SK-MEL-5 (cell line): ENCODE measurements at regions not wholly inside any gene's neighbourhood (a gene's known extent, or its start where the extent isn't known, plus 50 kb on each side); places are given as distances from the start of the nearest gene placed in this dataset.
A peak's percentile ranks its signal among the peaks of the same experiment; 100 is the strongest.

Experiments used
- DNase-seq: peaks from one replicate; pipeline ENCODE4 v3.0.0-alpha.2; 2016; ENCODE audit warnings: low read depth, low spot score
- in situ Hi-C: cut with HindIII; loops from 2 replicates; pipeline ENCODE4 v1.10.0; 2016; ENCODE audit warnings: low sequenced_read_pairs, high pct_unique_total_duplicates, low pct_unique_long_range_greater_than_20kb

- in situ Hi-C loops: no loop called here
- peak; percentile 34 for DNase-seq
Measured at GRCh38 chr11:36792996-36793914, 195.2 kb upstream of the RAG2 start.

- DNase-seq: no peak
- in situ Hi-C loops: no loop called here
Measured at GRCh38 chr11:36791957-36792356, 193.9 kb upstream of the RAG2 start.

- no peak for DNase-seq
- in situ Hi-C loops: no loop called here
Measured at GRCh38 chr11:36790526-36790925, 192.5 kb upstream of the RAG2 start.

- in situ Hi-C loops: no loop called here
- no peak for DNase-seq
Measured at GRCh38 chr11:36783808-36784207, 185.8 kb upstream of the RAG2 start.

GRCh38 chr11:36779791-36780190, 181.8 kb upstream of the RAG2 start:
- no peak for DNase-seq
- in situ Hi-C loops: no loop called here

GRCh38 chr11:36777311-36777710, 179.3 kb upstream of the RAG2 start:
- DNase-seq: no peak
- in situ Hi-C loops: no loop called here

GRCh38 chr11:36775756-36776155, 177.7 kb upstream of the RAG2 start:
- in situ Hi-C loops: no loop called here
- no peak for DNase-seq

- in situ Hi-C loops: no loop called here
- no peak for DNase-seq
Measured at GRCh38 chr11:36775130-36775529, 177.1 kb upstream of the RAG2 start.

GRCh38 chr11:36774603-36775002, 176.6 kb upstream of the RAG2 start:
- in situ Hi-C loops: no loop called here
- DNase-seq: no peak

GRCh38 chr11:36763187-36763586, 165.2 kb upstream of the RAG2 start:
- peak; percentile 2 for DNase-seq
- in situ Hi-C loops: no loop called here

- DNase-seq: no peak
- in situ Hi-C loops: no loop called here
Measured at GRCh38 chr11:36757075-36757474, 159.0 kb upstream of the RAG2 start.

- in situ Hi-C loops: no loop called here
- no peak for DNase-seq
Measured at GRCh38 chr11:36753960-36754359, 155.9 kb upstream of the RAG2 start.

GRCh38 chr11:36751996-36752395, 154.0 kb upstream of the RAG2 start:
- no peak for DNase-seq
- in situ Hi-C loops: no loop called here

- no peak for DNase-seq
- in situ Hi-C loops: no loop called here
Measured at GRCh38 chr11:36751335-36751781, 153.3 kb upstream of the RAG2 start.

GRCh38 chr11:36750349-36750748, 152.3 kb upstream of the RAG2 start:
- in situ Hi-C loops: no loop called here
- no peak for DNase-seq

- no peak for DNase-seq
- in situ Hi-C loops: no loop called here
Measured at GRCh38 chr11:36748836-36749235, 150.8 kb upstream of the RAG2 start.

- in situ Hi-C loops: no loop called here
- DNase-seq: peak; percentile 92
Measured at GRCh38 chr11:36746886-36747710, 149.1 kb upstream of the RAG2 start.

GRCh38 chr11:36744375-36745168, 146.5 kb upstream of the RAG2 start:
- peak; percentile 89 for DNase-seq
- in situ Hi-C loops: no loop called here
